HL-60 (cell line): ENCODE measurements at regions not wholly inside any gene's neighbourhood (a gene's known extent, or its start where the extent isn't known, plus 50 kb on each side); places are given as distances from the start of the nearest gene placed in this dataset.

ENCODE experiments used
- CTCF ChIP-seq: IDR thresholded peaks from one replicate; pipeline ENCODE4 v1.5.1; 2011; ENCODE audit warnings: low read length, control low read depth, inconsistent platforms; ENCODE audit not compliant: insufficient read depth
- GABPA ChIP-seq: IDR thresholded peaks from 2 replicates; pipeline ENCODE4 v1.6.1; 2012; ENCODE audit warnings: low read depth
- SPI1 ChIP-seq: IDR thresholded peaks from 2 replicates; pipeline ENCODE4 v1.6.1; 2012; ENCODE audit warnings: low read depth, mild to moderate bottlenecking, borderline replicate concordance

- TF ChIP-seq SPI1 (no peak), CTCF (no peak), GABPA (no peak)
Measured at GRCh38 chr5:104513121-104513602, 950.6 kb upstream of the NUDT12 start.
